HEK293 (cell line): ENCODE measurements at regions not wholly inside any gene's neighbourhood (a gene's known extent, or its start where the extent isn't known, plus 50 kb on each side); places are given as distances from the start of the nearest gene placed in this dataset.

Experiments used
- ZBTB8A ChIP-seq: fragments of 450-650 bp; formaldehyde crosslinking; IDR thresholded peaks from 2 replicates; pipeline ENCODE4 v1.5.1; 2016; ENCODE audit warnings: missing biosample characterization, missing genetic modification characterization
- TF ChIP-seq, protein P1 (sequence below): fragments of 450-650 bp; formaldehyde crosslinking; IDR thresholded peaks from 2 replicates; pipeline ENCODE4 v1.5.1; 2017; ENCODE audit warnings: missing biosample characterization, missing genetic modification characterization

DNA sequence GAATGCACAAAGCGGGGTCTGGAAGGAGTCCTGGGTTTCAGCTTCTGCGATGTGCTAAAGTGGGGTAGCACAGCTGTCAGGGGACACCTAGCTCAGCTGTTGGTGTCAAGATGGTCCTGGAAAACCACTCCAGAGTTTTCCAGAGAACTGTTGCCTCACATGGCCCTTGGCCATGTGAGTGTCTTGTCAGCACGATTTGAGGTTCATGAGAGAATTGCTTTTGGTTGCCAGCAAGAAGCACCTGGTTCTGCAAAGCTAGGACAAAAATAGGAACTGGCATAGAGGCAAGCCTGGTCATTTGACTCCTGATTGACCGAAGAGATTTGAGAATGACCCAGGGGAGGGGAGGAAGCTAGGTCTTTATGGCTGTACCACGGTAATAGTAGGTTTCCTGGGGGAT, 50.4 kb upstream of the CTLA4 start (continued):
- TF ChIP-seq, protein P1, sequence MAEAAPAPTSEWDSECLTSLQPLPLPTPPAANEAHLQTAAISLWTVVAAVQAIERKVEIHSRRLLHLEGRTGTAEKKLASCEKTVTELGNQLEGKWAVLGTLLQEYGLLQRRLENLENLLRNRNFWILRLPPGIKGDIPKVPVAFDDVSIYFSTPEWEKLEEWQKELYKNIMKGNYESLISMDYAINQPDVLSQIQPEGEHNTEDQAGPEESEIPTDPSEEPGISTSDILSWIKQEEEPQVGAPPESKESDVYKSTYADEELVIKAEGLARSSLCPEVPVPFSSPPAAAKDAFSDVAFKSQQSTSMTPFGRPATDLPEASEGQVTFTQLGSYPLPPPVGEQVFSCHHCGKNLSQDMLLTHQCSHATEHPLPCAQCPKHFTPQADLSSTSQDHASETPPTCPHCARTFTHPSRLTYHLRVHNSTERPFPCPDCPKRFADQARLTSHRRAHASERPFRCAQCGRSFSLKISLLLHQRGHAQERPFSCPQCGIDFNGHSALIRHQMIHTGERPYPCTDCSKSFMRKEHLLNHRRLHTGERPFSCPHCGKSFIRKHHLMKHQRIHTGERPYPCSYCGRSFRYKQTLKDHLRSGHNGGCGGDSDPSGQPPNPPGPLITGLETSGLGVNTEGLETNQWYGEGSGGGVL (tag by site-specific recombination) = no peak
- TF ChIP-seq ZBTB8A (tag by site-specific recombination) = no peak
